ENCODE measurements at regions not wholly inside any gene's neighbourhood (a gene's known extent, or its start where the extent isn't known, plus 50 kb on each side); places are given as distances from the start of the nearest gene placed in this dataset.

- no peak overlapping the region for H2BK15ac ChIP-seq (ENCODE audit: low read depth, poor library complexity, severe bottlenecking)
- H4K8ac ChIP-seq (ENCODE audit: low read length): no peak overlapping the region
- H3K4me3 ChIP-seq (ENCODE audit: insufficient read depth in 1 of 2, low read depth in 1 of 2, low read length in 2 of 2): no peak overlapping the region
- no peaks in the 10 kb centered on the region for H3K9me3 ChIP-seq (ENCODE audit: control insufficient read depth, low read length)
- no peaks in the 10 kb centered on the region for H3K4me1 ChIP-seq (ENCODE audit: control insufficient read depth, insufficient read depth, low read depth, low read length)
- H2BK120ac ChIP-seq (ENCODE audit: low read depth, low read length): no peak overlapping the region
- peaks cover 4 to 5% of the 10 kb centered on the region in 2 experiments for H3K27me3 ChIP-seq (ENCODE audit: control insufficient read depth in 1 of 2, insufficient read depth in 1 of 2, low read length in 2 of 2)
- H3K4ac ChIP-seq (ENCODE audit: low read depth in 1 of 2, low read length in 2 of 2): no peak overlapping the region
- no peak overlapping the region for H3K9ac ChIP-seq (ENCODE audit: low read length)
- H2BK12ac ChIP-seq (ENCODE audit: low read length in 2 of 2): no peak overlapping the region
- no peak overlapping the region for H2AK5ac ChIP-seq (ENCODE audit: low read length, severe bottlenecking)
- H3K23ac ChIP-seq (ENCODE audit: low read length in 2 of 2): no peak overlapping the region
- no peak overlapping the region for H2BK5ac ChIP-seq (ENCODE audit: low read depth, low read length, poor library complexity, severe bottlenecking)
- DNase-seq: no peak
- WGBS: 86% methylated on average over 4 of the region's 5 CpGs
- H3K27ac ChIP-seq (ENCODE audit: low read length, poor library complexity, severe bottlenecking): no peak overlapping the region
- H3K14ac ChIP-seq (ENCODE audit: low read length in 2 of 2): no peak overlapping the region
- no peak overlapping the region for H3K18ac ChIP-seq (ENCODE audit: low read depth in 1 of 2, low read length in 2 of 2)
- H3K4me2 ChIP-seq (ENCODE audit: low read length, poor library complexity, severe bottlenecking): no peak overlapping the region
- H3K79me1 ChIP-seq (replicated peaks; ENCODE audit: low read length, poor library complexity, severe bottlenecking): no peaks in the 10 kb centered on the region
- H4K91ac ChIP-seq (ENCODE audit: low read length): no peak overlapping the region
- H2AFZ ChIP-seq (ENCODE audit: low read depth, low read length): no peak overlapping the region
- H3K36me3 ChIP-seq (ENCODE audit: control insufficient read depth in 1 of 2, insufficient read depth in 2 of 2, low read depth in 1 of 2, low read length in 2 of 2): no peaks in the 10 kb centered on the region
These were observed 137.9 kb upstream of the CAMK1G start for GRCh38 chr1:209445576-209445975.

GRCh38 chr1:209446356-209446755, 137.2 kb upstream of the CAMK1G start:
- 67% methylated on average over 1 of the region's 1 CpG for WGBS
- no peak overlapping the region for H3K18ac ChIP-seq (ENCODE audit: low read depth in 1 of 2, low read length in 2 of 2)

GRCh38 chr1:209454340-209454994, 129.0 kb upstream of the CAMK1G start:
- H3K4ac ChIP-seq (ENCODE audit: low read depth in 1 of 2, low read length in 2 of 2): no peak overlapping the region
- WGBS: 92% methylated on average over 2 of the region's 2 CpGs
- DNase-seq: peak; percentile 61

More at GRCh38 chr1:209446356-209446755, 137.2 kb upstream of the CAMK1G start:
- Histone ChIP-seq H3K4me3 (ENCODE audit: insufficient read depth in 1 of 2, low read depth in 1 of 2, low read length in 2 of 2) (no peak overlapping the region), H4K8ac (ENCODE audit: low read length) (no peak overlapping the region), H3K27ac (ENCODE audit: low read length, poor library complexity, severe bottlenecking) (no peak overlapping the region), H3K9me3 (ENCODE audit: control insufficient read depth, low read length) (no peaks in the 10 kb centered on the region), H3K36me3 (ENCODE audit: control insufficient read depth in 1 of 2, insufficient read depth in 2 of 2, low read depth in 1 of 2, low read length in 2 of 2) (no peaks in the 10 kb centered on the region), H3K14ac (ENCODE audit: low read length in 2 of 2) (no peak overlapping the region), H2AK5ac (ENCODE audit: low read length, severe bottlenecking) (no peak overlapping the region), H2BK5ac (ENCODE audit: low read depth, low read length, poor library complexity, severe bottlenecking) (no peak overlapping the region), H3K23ac (ENCODE audit: low read length in 2 of 2) (no peak overlapping the region), H2BK15ac (ENCODE audit: low read depth, poor library complexity, severe bottlenecking) (no peak overlapping the region), H3K4ac (ENCODE audit: low read depth in 1 of 2, low read length in 2 of 2) (no peak overlapping the region), H4K91ac (ENCODE audit: low read length) (no peak overlapping the region), H3K9ac (ENCODE audit: low read length) (no peak overlapping the region), H2BK120ac (ENCODE audit: low read depth, low read length) (no peak overlapping the region), H2BK12ac (ENCODE audit: low read length in 2 of 2) (no peak overlapping the region), H3K4me2 (ENCODE audit: low read length, poor library complexity, severe bottlenecking) (no peak overlapping the region), H3K4me1 (ENCODE audit: control insufficient read depth, insufficient read depth, low read depth, low read length) (no peaks in the 10 kb centered on the region), H3K27me3 (ENCODE audit: control insufficient read depth in 1 of 2, insufficient read depth in 1 of 2, low read length in 2 of 2) (peaks cover 4 to 5% of the 10 kb centered on the region in 2 experiments), H2AFZ (ENCODE audit: low read depth, low read length) (no peak overlapping the region), H3K79me1 (replicated peaks; ENCODE audit: low read length, poor library complexity, severe bottlenecking) (no peaks in the 10 kb centered on the region)
- no peak for DNase-seq

DNA sequence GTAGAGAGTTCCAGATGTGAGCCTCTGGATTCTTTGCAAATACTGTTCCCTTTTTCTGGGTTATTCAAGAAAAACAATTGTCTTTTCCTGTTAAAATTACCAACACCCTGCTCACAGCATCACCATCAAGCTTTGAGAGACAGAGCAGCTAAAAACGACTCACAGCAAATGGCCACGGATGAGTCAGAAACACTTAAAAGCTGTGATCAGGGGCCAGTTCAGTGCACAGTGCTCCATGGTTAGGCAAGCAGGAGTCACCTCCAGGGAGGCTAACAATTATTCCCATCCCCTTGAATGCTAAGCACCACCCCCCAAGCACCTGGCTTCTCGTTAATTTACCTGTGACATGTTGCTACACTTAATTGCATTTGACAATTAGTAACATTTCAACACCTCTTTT, 128.4 kb upstream of the CAMK1G start:
- Histone ChIP-seq H3K36me3 (ENCODE audit: control insufficient read depth in 1 of 2, insufficient read depth in 2 of 2, low read depth in 1 of 2, low read length in 2 of 2) (no peaks in the 10 kb centered on the region), H2BK5ac (ENCODE audit: low read depth, low read length, poor library complexity, severe bottlenecking) (no peak overlapping the region), H3K9me3 (ENCODE audit: control insufficient read depth, low read length) (no peaks in the 10 kb centered on the region), H3K9ac (ENCODE audit: low read length) (no peak overlapping the region), H3K27ac (ENCODE audit: low read length, poor library complexity, severe bottlenecking) (no peak overlapping the region), H3K4me3 (ENCODE audit: insufficient read depth in 1 of 2, low read depth in 1 of 2, low read length in 2 of 2) (no peak overlapping the region), H2AFZ (ENCODE audit: low read depth, low read length) (no peak overlapping the region), H3K27me3 (ENCODE audit: control insufficient read depth in 1 of 2, insufficient read depth in 1 of 2, low read length in 2 of 2) (peaks cover 6 to 7% of the 10 kb centered on the region in 2 experiments), H3K4ac (ENCODE audit: low read depth in 1 of 2, low read length in 2 of 2) (no peak overlapping the region), H4K91ac (ENCODE audit: low read length) (no peak overlapping the region), H4K8ac (ENCODE audit: low read length) (no peak overlapping the region), H3K18ac (ENCODE audit: low read depth in 1 of 2, low read length in 2 of 2) (no peak overlapping the region), H3K23ac (ENCODE audit: low read length in 2 of 2) (no peak overlapping the region), H2BK15ac (ENCODE audit: low read depth, poor library complexity, severe bottlenecking) (no peak overlapping the region), H2BK120ac (ENCODE audit: low read depth, low read length) (no peak overlapping the region), H3K79me1 (replicated peaks; ENCODE audit: low read length, poor library complexity, severe bottlenecking) (no peaks in the 10 kb centered on the region), H3K14ac (ENCODE audit: low read length in 2 of 2) (no peak overlapping the region), H3K4me1 (ENCODE audit: control insufficient read depth, insufficient read depth, low read depth, low read length) (no peaks in the 10 kb centered on the region), H3K4me2 (ENCODE audit: low read length, poor library complexity, severe bottlenecking) (no peak overlapping the region), H2BK12ac (ENCODE audit: low read length in 2 of 2) (no peak overlapping the region), H2AK5ac (ENCODE audit: low read length, severe bottlenecking) (no peak overlapping the region)
- peak; percentile 59 for DNase-seq
- WGBS: 31% methylated on average over 3 of the region's 3 CpGs

More at GRCh38 chr1:209454340-209454994, 129.0 kb upstream of the CAMK1G start:
- no peak overlapping the region for H3K4me2 ChIP-seq (ENCODE audit: low read length, poor library complexity, severe bottlenecking)
- no peak overlapping the region for H2BK120ac ChIP-seq (ENCODE audit: low read depth, low read length)
- no peak overlapping the region for H4K91ac ChIP-seq (ENCODE audit: low read length)
- H3K36me3 ChIP-seq (ENCODE audit: control insufficient read depth in 1 of 2, insufficient read depth in 2 of 2, low read depth in 1 of 2, low read length in 2 of 2): no peaks in the 10 kb centered on the region
- H2BK12ac ChIP-seq (ENCODE audit: low read length in 2 of 2): no peak overlapping the region
- H3K79me1 ChIP-seq (replicated peaks; ENCODE audit: low read length, poor library complexity, severe bottlenecking): no peaks in the 10 kb centered on the region
- no peak overlapping the region for H3K14ac ChIP-seq (ENCODE audit: low read length in 2 of 2)
- H3K4me3 ChIP-seq (ENCODE audit: insufficient read depth in 1 of 2, low read depth in 1 of 2, low read length in 2 of 2): no peak overlapping the region
- no peak overlapping the region for H2AFZ ChIP-seq (ENCODE audit: low read depth, low read length)
- peaks cover 6 to 7% of the 10 kb centered on the region in 2 experiments for H3K27me3 ChIP-seq (ENCODE audit: control insufficient read depth in 1 of 2, insufficient read depth in 1 of 2, low read length in 2 of 2)
- H2BK5ac ChIP-seq (ENCODE audit: low read depth, low read length, poor library complexity, severe bottlenecking): no peak overlapping the region
- H2AK5ac ChIP-seq (ENCODE audit: low read length, severe bottlenecking): no peak overlapping the region
- H3K18ac ChIP-seq (ENCODE audit: low read depth in 1 of 2, low read length in 2 of 2): no peak overlapping the region
- no peak overlapping the region for H3K23ac ChIP-seq (ENCODE audit: low read length in 2 of 2)
- H2BK15ac ChIP-seq (ENCODE audit: low read depth, poor library complexity, severe bottlenecking): no peak overlapping the region
- H3K27ac ChIP-seq (ENCODE audit: low read length, poor library complexity, severe bottlenecking): no peak overlapping the region
- no peak overlapping the region for H4K8ac ChIP-seq (ENCODE audit: low read length)
- no peaks in the 10 kb centered on the region for H3K9me3 ChIP-seq (ENCODE audit: control insufficient read depth, low read length)
- no peaks in the 10 kb centered on the region for H3K4me1 ChIP-seq (ENCODE audit: control insufficient read depth, insufficient read depth, low read depth, low read length)
- no peak overlapping the region for H3K9ac ChIP-seq (ENCODE audit: low read length)

Data from mesenchymal stem cell (in vitro differentiated cells and primary cell).